Stimulated activated CD8-positive, alpha-beta memory T cell treated with anti-CD3 and anti-CD28 coated beads, Interleukin-7, amount 100 ng/mL, for 48 hours (primary cell): ENCODE measurements at regions not wholly inside any gene's neighbourhood (a gene's known extent, or its start where the extent isn't known, plus 50 kb on each side); places are given as distances from the start of the nearest gene placed in this dataset.
"Not testable (repeated sequence)": the region's sequence is repeated elsewhere in the genome, so short reads cannot be mapped to it uniquely, and the experiment has no call there.

ENCODE experiments used
- DNase-seq, 2 donors: peaks; one replicate each; pipeline ENCODE4 v3.0.0-alpha.2; 2020; ENCODE audit warnings: low read depth in 1 of 2; ENCODE audit errors: extremely low read depth in 1 of 2

DNA sequence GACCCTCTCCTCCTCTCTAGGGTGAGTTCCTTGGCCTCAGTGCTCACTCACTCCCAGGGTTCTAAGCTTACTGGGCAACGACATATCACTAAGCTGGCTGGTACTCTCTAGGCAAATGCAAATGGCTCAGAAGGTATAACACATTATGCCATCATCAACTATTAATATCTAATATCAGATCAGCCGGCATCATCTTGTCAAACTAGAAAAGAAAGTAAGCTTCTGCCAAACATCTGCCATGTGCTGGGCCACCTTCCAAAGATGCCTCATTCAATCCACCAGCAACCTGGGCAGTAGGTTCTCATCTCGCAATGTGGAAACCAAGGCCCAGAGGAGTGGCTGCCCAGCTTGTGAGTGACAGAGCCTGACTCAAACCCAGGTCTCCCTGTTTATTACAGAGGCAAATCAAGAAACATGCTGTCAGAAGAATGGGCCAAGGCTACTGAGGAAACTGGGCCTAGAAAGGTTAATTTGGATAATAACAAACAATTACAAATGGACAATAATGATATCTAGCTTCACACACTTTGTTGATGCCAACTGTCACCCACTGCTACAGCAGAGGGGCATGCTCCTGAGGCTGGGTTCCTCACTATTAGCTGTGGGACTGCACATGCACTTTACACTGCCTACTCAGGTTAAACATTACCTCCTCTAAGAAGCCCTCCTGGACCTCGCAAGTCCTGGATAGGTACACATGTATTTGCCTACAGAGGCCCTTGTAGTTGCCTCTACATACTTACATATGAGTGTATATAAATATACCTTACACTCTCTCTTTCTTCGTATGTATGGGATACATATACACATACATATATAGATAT, 183.3 kb upstream of the JUN start:
- no peak for DNase-seq

DNA sequence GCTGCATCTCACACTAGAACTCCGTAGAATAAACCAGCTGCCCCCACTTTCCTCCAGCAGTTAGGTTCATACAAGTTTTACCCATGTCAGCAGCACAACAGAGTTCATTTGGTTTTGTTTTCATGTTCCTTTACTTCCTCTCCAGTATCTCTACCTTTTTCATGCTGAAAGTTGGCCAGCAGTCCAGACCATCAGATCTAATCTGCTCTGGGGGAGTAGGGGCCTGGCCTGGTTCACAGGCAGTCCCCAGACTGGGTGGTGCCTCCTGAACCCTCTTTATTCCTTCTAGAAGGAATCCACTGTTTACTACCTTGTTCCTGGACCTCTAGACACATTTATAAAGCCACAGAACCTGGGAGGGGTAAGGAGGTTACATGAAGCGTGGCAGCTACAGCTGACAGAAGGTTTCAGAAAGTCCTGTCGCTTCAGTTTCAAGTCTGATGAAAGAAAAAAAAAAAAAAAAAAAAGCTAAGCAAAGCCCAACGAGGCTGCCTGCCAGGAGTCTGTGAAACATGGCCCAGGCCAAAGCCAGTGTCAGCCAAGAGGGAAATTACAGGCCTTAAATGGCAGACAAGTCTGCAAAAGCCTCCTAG, 184.6 kb upstream of the JUN start:
- DNase-seq, result no peak

DNA sequence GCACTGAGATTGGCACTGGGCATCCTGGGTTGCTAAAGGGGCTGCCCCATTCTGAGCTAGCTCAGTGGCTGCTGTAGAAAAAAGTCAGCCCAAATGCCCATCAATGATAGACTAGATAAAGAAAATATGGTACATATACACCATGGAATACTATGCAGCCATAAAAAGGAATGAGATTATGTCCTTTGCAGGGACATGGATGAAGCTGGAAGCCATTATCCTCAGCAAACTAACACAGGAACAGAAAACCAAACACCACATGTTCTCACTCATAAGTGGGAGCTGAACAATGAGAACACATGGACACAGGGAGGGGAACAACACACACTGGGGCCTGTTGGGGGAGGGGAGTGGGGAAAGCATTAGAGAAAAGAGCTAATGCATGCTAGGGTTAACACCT, 185.3 kb upstream of the JUN start:
- not testable (repeated sequence) for DNase-seq

DNA sequence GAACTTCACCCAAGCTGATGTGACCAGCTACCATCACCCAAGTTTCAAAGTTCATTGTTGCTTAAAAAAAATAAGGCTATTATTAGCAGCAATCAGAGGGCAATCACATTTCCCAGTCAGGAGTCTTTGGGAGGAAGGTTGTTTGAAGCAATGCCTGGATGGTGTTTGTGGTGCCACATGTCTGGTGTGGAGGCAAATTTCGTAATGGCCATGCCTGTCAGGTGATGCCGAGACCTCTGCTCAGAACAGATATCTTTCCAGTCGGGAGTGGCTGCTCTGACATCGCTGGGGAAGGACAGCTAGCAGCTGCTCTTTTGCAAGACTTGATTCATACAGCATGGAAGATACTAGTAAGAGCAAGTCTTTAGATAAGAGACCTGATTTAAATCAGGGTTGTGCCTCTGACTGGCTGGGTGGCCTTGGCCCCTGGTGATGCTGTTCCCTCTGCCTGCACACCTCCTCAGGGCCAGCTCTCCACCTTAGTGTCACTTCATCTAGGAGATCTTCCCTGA, 187.8 kb upstream of the JUN start:
- no peak for DNase-seq

GRCh38 chr1:58975888-58976287, 192.0 kb upstream of the JUN start:
- DNase-seq, result no peak

- DNase-seq, result no peak
These were observed 192.4 kb upstream of the JUN start for GRCh38 chr1:58976294-58976693.

GRCh38 chr1:58977598-58977997, 193.8 kb upstream of the JUN start:
- DNase-seq, result no peak

DNA sequence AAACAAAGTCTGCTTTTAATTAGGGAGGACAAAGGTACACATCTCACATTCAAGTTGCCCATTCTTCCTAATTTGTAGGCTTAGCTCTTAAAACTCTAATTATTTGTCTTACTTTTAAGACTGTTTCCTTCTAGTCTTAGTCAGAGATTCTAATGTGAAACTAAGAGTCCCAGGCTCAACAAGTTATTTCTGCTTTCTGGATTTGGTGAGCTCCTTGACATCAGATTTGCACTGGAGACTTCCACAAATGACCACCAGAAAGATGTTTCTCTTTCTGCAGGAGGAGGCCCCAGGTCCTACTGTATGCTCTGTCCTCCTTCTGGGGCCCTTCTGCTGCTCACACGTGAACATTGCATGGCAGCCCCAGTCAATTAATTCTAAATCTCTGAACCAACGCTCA, 194.2 kb upstream of the JUN start:
- DNase-seq, result no peak

DNA sequence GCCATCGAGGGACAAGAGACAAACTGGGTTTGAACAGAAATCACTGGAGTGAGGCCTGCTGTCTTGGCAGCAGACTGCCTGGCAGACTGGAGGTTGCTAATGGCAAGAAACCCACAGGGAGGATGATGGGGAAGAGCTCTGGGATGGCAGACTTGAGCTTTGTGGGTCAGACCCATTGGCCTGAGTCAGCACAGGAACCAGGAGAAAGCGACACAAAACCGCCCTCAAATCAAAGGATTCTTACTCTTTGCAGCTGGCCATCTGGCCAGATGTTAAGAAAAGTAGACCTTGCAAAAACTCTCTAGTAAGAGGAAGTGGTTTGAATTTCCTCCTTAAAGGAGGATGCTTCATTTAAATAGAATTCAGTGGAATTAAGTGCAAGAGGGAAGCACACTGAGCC, 195.2 kb upstream of the JUN start:
- no peak for DNase-seq

DNA sequence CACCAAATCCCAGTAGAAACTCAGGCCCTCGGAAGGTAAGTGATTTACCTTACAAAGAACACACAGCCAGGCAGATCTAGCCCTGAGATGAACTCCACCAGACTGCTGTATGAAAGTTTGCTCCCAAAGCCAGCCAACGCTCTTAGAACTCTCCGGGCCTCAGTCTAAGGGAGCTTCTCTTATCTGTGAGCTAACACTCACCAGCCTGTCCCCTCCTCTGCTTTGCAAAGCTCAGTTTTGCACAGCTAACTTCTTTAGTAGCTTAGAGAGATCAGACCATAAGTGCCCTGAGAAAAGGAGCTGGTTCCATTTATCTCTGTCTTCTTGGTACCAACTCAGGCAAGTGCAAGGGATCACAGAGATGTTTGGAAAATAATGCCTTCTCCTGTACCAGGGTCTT, 195.8 kb upstream of the JUN start:
- DNase-seq, result no peak

GRCh38 chr1:58981392-58981791, 197.5 kb upstream of the JUN start:
- no peak for DNase-seq

- no peak for DNase-seq
These were observed 198.6 kb upstream of the JUN start for GRCh38 chr1:58982259-58982998.

DNA sequence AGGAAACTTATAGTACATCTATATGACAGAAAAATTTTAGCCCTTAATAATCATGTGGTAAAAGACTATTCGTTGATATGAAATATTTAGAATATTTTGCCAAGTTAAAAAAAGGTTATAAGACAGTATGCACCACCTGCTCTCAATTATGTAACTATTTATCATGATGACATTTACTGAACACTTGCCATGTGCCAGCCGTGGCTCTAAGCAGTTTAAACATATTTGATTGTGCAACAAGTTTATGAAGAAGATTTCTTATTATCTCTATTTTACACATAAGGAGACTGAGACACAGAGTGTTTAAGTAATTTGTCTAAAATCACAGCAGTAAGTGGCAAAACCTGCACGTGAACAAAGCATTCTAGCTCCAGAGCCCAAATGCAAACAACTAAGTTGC, 199.3 kb upstream of the JUN start:
- DNase-seq, result no peak

GRCh38 chr1:58983633-58984245, 199.9 kb upstream of the JUN start:
- DNase-seq, result no peak

GRCh38 chr1:58986996-58987767, 203.3 kb upstream of the JUN start:
- DNase-seq, result no peak

DNA sequence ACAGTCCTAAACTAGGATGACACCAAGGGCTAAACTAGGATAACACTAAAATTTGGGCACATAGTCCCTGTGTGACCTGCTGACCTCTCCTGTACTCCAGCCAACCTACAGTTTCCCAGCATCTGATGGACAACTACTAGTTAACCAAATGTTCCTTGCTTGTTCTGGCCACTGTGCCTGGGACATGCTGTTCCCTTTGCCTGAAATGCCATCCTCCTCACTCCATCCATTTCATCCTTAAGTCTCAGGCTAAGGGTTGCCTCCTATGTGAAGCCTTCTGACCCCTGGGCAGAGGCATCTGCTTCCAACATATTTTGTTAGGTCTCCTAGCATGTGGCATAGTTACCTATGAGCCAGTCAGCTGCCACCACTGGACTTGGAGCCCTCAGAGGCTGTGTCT, 204.9 kb upstream of the JUN start:
- no peak for DNase-seq

DNA sequence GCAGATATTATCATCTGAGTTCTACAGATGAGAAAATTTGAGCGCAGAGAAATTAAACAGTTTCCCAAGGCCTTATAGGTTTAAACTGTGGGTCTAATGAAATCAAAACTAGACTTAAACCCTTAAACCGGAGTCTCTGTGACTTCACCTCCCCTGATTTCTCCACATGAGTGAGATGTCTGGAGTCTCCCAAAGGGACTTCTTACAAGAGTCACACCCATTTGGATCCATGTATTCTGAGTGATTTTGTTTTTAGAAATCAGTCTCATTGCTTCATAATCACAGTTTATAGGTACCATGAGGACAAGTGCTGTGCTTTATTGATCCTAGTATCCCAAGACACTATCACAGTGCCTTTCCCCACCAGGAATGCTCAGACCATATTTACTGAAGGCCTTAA, 206.0 kb upstream of the JUN start:
- no peak for DNase-seq

GRCh38 chr1:58991305-58991704, 207.5 kb upstream of the JUN start:
- no peak for DNase-seq

DNA sequence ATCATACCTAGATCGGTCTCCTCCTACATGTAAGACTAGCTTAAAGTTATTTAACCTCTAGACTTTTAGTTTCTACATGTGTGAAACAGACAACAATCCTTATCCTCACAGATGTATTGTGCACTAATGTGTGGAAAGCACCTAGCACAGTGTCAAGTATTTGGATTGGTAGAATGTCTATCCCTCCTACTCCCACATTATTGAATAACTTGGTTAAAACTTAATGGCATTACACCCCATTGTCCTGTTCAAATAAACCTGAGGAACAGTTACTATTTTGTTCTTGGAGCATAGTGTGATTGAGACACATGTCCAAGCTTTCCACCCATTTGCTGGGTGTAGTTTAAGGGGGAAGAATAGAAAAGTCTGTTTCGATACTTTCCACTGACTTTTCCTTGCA, 208.8 kb upstream of the JUN start:
- no peak for DNase-seq

DNA sequence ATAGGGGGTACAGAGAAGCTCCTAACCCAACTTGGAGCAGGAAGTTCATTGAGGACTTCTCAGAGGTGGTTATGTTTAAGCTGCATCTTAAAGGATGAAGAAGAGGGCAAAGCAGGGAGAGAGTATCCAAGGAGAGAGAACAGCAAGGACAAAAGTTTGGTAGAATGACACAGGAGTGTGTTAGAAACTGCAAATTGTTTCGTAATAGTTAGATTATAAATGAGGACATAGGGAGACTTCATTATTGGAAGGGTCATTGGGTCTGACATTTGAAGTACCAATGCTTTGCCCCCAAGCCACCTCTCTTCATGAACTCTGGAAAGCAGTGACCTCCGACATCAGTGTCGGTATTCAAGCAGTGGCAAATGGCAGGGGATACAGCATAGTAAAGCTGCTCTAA, 209.6 kb upstream of the JUN start:
- DNase-seq, result no peak

- DNase-seq, result no peak
These were observed 210.8 kb upstream of the JUN start for GRCh38 chr1:58994664-58995063.
